ENCODE measurements at regions not wholly inside any gene's neighbourhood (a gene's known extent, or its start where the extent isn't known, plus 50 kb on each side); places are given as distances from the start of the nearest gene placed in this dataset.

DNA sequence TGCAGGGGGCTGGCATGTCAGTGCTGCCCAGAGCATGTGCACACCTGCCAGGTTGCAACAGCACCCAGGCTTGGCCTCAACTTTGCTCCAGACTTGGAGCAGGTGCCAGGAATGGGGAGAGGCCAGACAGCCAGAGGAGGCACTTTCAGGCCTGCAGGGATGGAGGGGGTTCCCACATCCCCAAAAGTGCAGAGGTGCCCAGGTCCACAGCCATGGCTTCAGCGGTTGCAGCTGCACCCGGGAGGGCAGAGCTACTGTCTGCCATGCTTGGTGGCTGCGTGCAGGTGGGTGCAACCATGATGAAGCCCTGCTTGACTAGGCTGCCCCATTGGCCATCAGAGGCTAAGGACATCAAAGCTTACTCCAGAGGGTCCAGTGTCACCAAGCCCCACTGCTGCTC lies 196.8 kb upstream of the VRK2 start:
- Histone ChIP-seq H3K4me3 (ENCODE audit: low read length) (no peak overlapping the region), H3K27me3 (ENCODE audit: insufficient read depth, low read length) (no peaks in the 10 kb centered on the region), H3K9me3 (ENCODE audit: low read length) (no peaks in the 10 kb centered on the region), H2AFZ (ENCODE audit: low read depth, low read length) (no peak overlapping the region), H3K36me3 (ENCODE audit: insufficient read depth, low read length) (no peaks in the 10 kb centered on the region), H3K4me1 (ENCODE audit: insufficient read depth, low read length) (no peaks in the 10 kb centered on the region)

DNA sequence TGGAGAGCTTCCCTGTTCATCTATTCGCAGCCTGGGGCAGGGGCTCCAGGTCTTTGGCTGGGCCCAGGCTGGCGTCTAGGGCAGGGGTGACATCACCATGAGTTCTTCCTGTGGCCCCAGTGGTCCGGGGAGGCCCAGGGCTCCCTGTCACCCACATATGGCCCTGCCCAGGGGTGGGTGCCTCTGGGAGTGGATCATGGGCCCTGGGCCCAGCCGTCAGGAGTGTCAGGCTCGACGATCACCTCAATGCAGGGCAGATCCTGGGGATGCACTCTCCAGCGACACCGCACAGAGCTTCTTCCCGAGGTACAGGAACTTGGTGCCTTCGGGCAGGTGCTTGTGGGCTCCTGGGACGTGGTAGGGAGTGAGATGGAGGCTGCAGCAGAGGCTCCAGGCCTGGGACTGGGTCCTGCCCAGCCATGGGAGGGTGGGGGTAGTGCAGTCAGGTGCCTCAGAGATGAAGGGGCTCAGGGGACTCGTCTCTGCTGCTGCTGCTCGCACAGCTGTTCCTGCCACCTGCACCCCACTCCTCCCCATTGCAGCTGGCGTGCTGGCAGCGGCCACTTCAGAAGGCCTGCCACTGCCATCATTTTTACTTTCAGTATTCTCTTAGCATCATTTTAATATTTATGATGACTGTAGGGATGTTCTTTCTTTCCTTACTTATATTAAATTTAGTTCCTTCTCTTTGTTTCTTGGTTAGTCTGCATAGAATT lies 196.0 kb upstream of the VRK2 start:
- H2AFZ ChIP-seq (ENCODE audit: low read depth, low read length) = no peak overlapping the region
- no peaks in the 10 kb centered on the region for H3K9me3 ChIP-seq (ENCODE audit: low read length)
- H3K27me3 ChIP-seq (ENCODE audit: insufficient read depth, low read length) = no peaks in the 10 kb centered on the region
- H3K4me1 ChIP-seq (ENCODE audit: insufficient read depth, low read length) = no peaks in the 10 kb centered on the region
- no peaks in the 10 kb centered on the region for H3K36me3 ChIP-seq (ENCODE audit: insufficient read depth, low read length)
- no peak overlapping the region for H3K4me3 ChIP-seq (ENCODE audit: low read length)

DNA sequence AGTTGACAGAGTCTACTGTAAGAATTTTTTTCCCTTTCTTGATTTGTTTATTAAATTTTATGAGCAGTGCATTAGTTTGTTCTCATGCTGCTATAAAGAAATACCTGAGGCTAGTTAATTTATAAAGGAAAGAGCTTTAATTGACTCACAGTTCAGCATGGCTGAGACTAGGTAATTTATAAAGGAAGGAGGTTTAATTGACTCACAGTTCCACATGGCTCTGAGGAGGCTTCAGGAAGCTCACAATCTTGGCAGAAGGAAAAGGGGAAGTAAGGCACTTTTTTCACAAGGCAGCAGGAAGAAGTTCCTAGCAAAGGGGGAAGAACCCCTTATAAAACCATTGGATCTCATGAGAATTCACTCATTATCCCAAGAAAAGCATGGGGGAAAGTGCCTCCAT lies 191.4 kb upstream of the VRK2 start:
- no peaks in the 10 kb centered on the region for H3K27me3 ChIP-seq (ENCODE audit: insufficient read depth, low read length)
- H3K36me3 ChIP-seq (ENCODE audit: insufficient read depth, low read length) = no peaks in the 10 kb centered on the region
- H3K4me3 ChIP-seq (ENCODE audit: low read length) = no peak overlapping the region
- H3K4me1 ChIP-seq (ENCODE audit: insufficient read depth, low read length) = no peaks in the 10 kb centered on the region
- no peak overlapping the region for H2AFZ ChIP-seq (ENCODE audit: low read depth, low read length)
- no peaks in the 10 kb centered on the region for H3K9me3 ChIP-seq (ENCODE audit: low read length)

DNA sequence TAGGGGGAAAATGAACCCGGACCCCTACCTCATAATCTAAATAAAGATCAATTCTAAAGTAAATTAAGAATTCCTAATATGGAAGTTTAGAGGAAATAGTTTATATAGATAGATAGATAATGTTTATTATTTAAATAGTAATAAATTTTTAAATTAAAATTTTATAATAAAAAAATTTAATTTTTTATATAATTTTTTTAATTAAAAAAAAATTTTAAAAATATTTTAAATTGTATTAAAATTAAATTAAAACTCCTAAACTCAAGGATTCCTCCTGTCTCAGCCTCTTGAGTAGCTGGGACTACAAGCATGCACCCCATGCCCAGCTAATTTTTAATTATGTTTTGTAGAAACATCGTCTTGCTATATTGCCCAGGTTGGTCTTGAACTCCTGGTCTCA lies 186.9 kb upstream of the VRK2 start:
- Histone ChIP-seq H3K4me1 (ENCODE audit: insufficient read depth, low read length) (no peaks in the 10 kb centered on the region), H2AFZ (ENCODE audit: low read depth, low read length) (no peak overlapping the region), H3K9me3 (ENCODE audit: low read length) (no peaks in the 10 kb centered on the region), H3K4me3 (ENCODE audit: low read length) (no peak overlapping the region), H3K36me3 (ENCODE audit: insufficient read depth, low read length) (no peaks in the 10 kb centered on the region), H3K27me3 (ENCODE audit: insufficient read depth, low read length) (no peaks in the 10 kb centered on the region)

DNA sequence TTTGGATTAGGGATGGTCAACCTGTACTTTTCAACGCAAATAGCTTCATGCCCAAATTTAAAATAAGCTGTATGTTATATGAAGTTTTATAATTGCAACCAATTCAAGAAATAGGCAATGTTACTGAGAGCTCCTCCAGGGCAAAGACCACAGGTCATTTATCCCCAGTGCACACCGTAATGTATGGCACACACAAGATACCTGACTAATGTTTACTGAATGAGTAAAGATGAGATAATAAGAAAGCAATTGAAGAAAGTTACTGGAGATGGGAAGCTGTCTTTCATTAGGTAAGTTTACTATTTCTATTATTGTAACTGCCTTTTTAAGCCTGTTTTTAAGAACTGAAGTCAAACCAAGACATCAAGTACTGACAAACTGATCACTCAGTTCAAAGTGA lies 184.5 kb upstream of the VRK2 start:
- no peak overlapping the region for H3K4me3 ChIP-seq (ENCODE audit: low read length)
- H3K27me3 ChIP-seq (ENCODE audit: insufficient read depth, low read length) = no peaks in the 10 kb centered on the region

DNA sequence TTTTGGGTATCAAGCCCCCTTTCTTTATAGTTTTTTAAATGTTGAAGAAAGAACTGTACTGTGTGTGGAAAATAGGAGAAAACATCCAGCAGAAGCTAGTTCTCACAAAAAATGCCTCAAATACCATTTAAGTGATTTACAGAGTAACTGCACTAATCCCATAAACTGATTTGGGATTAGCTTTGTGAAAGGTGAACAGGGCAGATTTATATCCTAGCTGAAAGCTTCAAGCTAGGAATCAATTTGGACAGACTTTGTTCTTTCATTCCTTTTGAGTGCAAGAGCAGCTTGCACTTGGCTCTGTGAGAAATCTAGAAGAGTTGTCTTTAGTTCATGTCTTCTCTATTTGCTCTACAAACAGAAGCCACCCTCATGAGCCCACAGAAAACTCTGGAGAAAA lies 183.9 kb upstream of the VRK2 start:
- Histone ChIP-seq H3K27me3 (ENCODE audit: insufficient read depth, low read length) (no peaks in the 10 kb centered on the region), H2AFZ (ENCODE audit: low read depth, low read length) (no peak overlapping the region)

More for the DNA sequence above, 184.5 kb upstream of the VRK2 start:
- Histone ChIP-seq H3K36me3 (ENCODE audit: insufficient read depth, low read length) (no peaks in the 10 kb centered on the region), H3K4me1 (ENCODE audit: insufficient read depth, low read length) (no peaks in the 10 kb centered on the region), H2AFZ (ENCODE audit: low read depth, low read length) (no peak overlapping the region), H3K9me3 (ENCODE audit: low read length) (no peaks in the 10 kb centered on the region)

DNA sequence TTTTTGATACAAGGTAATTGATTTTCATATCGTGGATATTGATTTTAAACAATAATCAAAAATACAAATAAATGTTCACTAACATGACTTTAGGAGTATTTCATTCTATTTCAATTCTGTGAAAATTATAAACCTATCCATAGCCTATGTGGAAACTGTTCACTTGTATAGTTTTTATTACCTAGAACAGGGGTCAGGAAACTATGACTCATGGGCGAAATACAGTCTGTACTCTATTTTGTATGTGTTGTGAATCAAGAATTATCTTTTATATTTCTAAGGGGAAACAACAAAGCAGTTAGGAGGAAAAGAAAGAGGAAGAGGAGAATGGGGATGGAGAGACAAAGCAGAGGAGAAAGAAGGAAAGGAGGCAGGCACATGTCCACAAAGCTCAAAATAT lies 181.7 kb upstream of the VRK2 start:
- Histone ChIP-seq H3K4me1 (ENCODE audit: insufficient read depth, low read length) (no peaks in the 10 kb centered on the region), H3K9me3 (ENCODE audit: low read length) (no peaks in the 10 kb centered on the region), H3K4me3 (ENCODE audit: low read length) (no peak overlapping the region), H3K36me3 (ENCODE audit: insufficient read depth, low read length) (no peaks in the 10 kb centered on the region), H2AFZ (ENCODE audit: low read depth, low read length) (no peak overlapping the region), H3K27me3 (ENCODE audit: insufficient read depth, low read length) (peaks cover under 1% of the 10 kb centered on the region)

More for the DNA sequence above, 183.9 kb upstream of the VRK2 start:
- H3K9me3 ChIP-seq (ENCODE audit: low read length) = no peaks in the 10 kb centered on the region
- H3K4me1 ChIP-seq (ENCODE audit: insufficient read depth, low read length) = no peaks in the 10 kb centered on the region
- H3K4me3 ChIP-seq (ENCODE audit: low read length) = no peak overlapping the region
- no peaks in the 10 kb centered on the region for H3K36me3 ChIP-seq (ENCODE audit: insufficient read depth, low read length)

DNA sequence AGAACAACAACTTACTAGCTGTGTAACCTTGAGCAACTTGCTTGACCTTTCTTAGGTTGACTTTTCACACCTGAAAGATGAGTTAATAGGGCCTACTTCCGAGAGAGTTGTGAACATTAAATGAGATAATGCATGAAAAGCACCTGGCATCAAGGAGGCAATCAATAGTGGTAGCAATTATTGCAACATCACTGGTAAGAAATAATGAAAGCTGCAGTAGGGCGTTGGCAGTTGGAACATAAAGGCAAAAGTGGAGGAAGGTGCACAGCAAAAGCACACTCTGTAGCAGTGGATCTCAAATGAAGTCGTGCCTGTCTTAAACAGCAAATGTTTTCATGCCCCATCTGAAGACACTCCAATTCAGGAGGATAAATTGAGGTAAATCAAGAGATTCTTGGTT lies 178.9 kb upstream of the VRK2 start:
- H3K27me3 ChIP-seq (ENCODE audit: insufficient read depth, low read length) = peaks cover 2% of the 10 kb centered on the region
- no peak overlapping the region for H3K4me3 ChIP-seq (ENCODE audit: low read length)
- H3K36me3 ChIP-seq (ENCODE audit: insufficient read depth, low read length) = no peaks in the 10 kb centered on the region
- no peaks in the 10 kb centered on the region for H3K4me1 ChIP-seq (ENCODE audit: insufficient read depth, low read length)
- H3K9me3 ChIP-seq (ENCODE audit: low read length) = no peaks in the 10 kb centered on the region
- H2AFZ ChIP-seq (ENCODE audit: low read depth, low read length) = no peak overlapping the region

DNA sequence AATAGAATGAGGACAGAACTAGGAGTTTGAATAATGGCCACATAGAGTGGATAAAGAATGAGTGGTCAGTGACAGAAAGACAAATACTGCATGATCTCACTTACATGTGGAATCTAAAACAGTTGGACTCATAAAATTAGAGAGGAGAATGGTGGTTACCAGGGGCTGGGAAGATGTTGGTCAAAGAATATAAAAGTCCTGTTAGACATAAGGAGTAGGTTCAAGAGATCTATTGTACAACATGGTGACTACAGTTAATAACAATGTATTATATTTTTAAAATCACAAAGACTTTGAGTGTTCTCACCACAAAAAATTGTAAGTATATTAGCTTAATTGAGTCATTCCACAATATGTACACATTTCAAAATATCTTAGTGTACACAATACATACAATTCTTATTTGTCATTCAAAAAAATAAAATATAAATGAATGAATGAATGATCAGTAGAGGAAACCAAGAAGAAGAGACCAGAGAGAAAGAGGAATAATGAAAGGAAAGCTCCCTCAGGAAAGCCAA lies 177.9 kb upstream of the VRK2 start:
- Histone ChIP-seq H3K27me3 (ENCODE audit: insufficient read depth, low read length) (peaks cover 2% of the 10 kb centered on the region), H2AFZ (ENCODE audit: low read depth, low read length) (no peak overlapping the region), H3K36me3 (ENCODE audit: insufficient read depth, low read length) (no peaks in the 10 kb centered on the region), H3K4me1 (ENCODE audit: insufficient read depth, low read length) (no peaks in the 10 kb centered on the region), H3K4me3 (ENCODE audit: low read length) (no peak overlapping the region), H3K9me3 (ENCODE audit: low read length) (no peaks in the 10 kb centered on the region)

DNA sequence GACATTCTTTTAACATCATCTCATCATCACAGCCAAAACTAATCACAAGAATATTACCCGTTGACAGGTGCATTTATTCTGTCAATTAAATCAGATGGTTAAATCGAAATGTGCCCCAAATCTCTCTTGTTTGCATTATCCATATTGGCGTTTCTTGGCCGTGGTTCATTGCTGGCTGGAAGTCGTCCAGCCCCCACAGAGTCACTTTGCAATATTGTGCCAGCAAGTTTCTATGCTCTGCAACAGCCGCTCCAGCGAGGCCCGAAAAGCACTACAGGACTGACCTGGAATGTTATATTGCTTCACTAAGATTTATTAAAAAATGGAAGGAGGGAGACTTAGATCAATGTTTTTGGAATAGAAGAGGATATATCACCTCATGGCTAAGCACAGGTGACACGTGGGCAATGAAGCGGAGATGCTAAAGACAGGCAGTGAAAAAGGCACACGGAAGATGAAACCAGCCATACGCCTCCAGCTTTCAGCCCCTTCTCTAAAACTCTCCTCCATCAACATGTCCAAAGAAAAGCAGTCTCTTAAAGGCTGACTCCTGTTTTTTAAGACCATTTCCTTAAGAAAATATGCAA lies 176.8 kb upstream of the VRK2 start:
- H3K4me3 ChIP-seq (ENCODE audit: low read length) = no peak overlapping the region
- H3K27me3 ChIP-seq (ENCODE audit: insufficient read depth, low read length) = peaks cover 2% of the 10 kb centered on the region
- no peaks in the 10 kb centered on the region for H3K9me3 ChIP-seq (ENCODE audit: low read length)
- H3K4me1 ChIP-seq (ENCODE audit: insufficient read depth, low read length) = no peaks in the 10 kb centered on the region
- H2AFZ ChIP-seq (ENCODE audit: low read depth, low read length) = no peak overlapping the region
- H3K36me3 ChIP-seq (ENCODE audit: insufficient read depth, low read length) = no peaks in the 10 kb centered on the region

DNA sequence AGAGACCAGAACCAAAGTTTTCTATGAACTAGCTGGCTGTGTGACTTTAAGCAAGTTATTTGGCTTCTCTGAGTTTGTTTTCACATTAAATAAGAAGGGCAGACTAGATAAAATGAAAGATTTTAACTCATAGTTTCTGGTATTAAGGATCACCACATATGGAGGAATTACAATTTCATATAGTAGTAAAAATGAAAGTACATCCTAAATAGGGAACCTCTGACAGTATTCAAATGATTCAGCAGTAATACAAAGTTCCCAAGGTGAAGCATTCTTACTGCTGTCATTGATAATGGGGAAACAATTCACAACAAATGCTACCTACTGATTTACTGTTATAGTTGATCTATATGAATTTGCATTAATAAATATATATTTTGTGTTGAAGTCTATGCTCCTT lies 170.3 kb upstream of the VRK2 start:
- Histone ChIP-seq H3K36me3 (ENCODE audit: insufficient read depth, low read length) (no peaks in the 10 kb centered on the region), H3K9me3 (ENCODE audit: low read length) (no peaks in the 10 kb centered on the region), H3K4me3 (ENCODE audit: low read length) (no peak overlapping the region), H2AFZ (ENCODE audit: low read depth, low read length) (no peak overlapping the region), H3K27me3 (ENCODE audit: insufficient read depth, low read length) (no peaks in the 10 kb centered on the region), H3K4me1 (ENCODE audit: insufficient read depth, low read length) (peaks cover 15% of the 10 kb centered on the region)

DNA sequence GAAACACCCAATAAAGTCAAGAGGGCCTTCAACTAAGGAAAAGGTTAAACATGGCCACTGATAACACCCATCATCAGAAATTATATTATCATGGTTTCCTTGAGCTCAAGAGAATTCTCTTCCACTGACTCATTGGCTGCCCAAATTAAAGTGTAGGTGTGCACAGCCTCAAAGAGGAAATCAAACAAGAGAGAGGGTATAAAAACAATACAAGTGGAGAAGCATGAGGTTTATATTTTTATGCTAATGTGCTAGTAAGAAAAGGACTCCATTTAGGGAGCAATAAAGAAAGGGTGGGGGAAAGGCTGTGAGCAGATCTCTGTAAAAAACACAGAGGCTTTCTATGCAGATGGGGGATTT lies 168.8 kb upstream of the VRK2 start:
- Histone ChIP-seq H3K9me3 (ENCODE audit: low read length) (no peaks in the 10 kb centered on the region), H3K4me1 (ENCODE audit: insufficient read depth, low read length) (peaks cover 21% of the 10 kb centered on the region), H3K36me3 (ENCODE audit: insufficient read depth, low read length) (no peaks in the 10 kb centered on the region), H2AFZ (ENCODE audit: low read depth, low read length) (no peak overlapping the region), H3K4me3 (ENCODE audit: low read length) (no peak overlapping the region), H3K27me3 (ENCODE audit: insufficient read depth, low read length) (no peaks in the 10 kb centered on the region)

DNA sequence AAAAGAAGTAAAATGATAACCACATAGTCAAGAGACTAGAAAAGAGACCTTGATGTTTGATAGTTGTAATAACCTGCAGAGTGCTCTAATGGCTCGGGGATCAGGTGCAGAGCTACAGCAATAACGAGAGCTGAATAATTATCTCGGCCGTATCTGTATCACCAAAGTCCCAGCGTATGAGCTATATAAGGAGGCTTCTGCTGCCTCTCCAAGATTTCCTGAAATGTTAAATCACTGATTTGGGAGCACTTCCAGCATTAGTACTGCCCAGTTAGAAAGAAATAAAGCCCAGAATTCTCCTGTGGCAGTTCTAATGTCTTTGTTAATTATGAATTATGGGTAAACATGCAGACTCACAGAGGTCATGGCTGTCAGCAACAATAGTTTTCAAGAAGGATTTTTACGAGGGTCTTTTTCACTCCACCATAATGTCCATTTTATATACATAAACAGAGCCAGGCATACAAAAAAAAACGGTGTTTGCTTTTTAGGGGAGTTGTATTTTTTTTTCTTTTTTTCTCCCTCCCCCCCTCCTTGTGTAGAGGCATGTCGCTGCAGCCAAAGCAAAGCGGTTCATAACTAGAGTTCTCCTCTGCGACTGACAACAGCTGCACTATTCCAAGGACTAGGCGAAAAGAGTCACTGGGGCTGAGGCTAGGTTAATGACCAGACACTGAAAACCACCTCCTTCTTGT lies 168.3 kb upstream of the VRK2 start:
- Histone ChIP-seq H3K36me3 (ENCODE audit: insufficient read depth, low read length) (no peaks in the 10 kb centered on the region), H3K4me3 (ENCODE audit: low read length) (no peak overlapping the region), H3K9me3 (ENCODE audit: low read length) (no peaks in the 10 kb centered on the region), H3K4me1 (ENCODE audit: insufficient read depth, low read length) (peaks cover 21% of the 10 kb centered on the region), H2AFZ (ENCODE audit: low read depth, low read length) (no peak overlapping the region), H3K27me3 (ENCODE audit: insufficient read depth, low read length) (no peaks in the 10 kb centered on the region)
